HG02610 (cell line): ENCODE measurements at regions not wholly inside any gene's neighbourhood (a gene's known extent, or its start where the extent isn't known, plus 50 kb on each side); places are given as distances from the start of the nearest gene placed in this dataset.
A peak's percentile ranks its signal among the peaks of the same experiment; 100 is the strongest.
"Not testable (repeated sequence)": the region's sequence is repeated elsewhere in the genome, so short reads cannot be mapped to it uniquely, and the experiment has no call there.

Source experiments
- ATAC-seq: cut with Tn5 transposase; IDR thresholded peaks from one replicate; pipeline ENCODE4 v1.9.1; 2021; ENCODE audit warnings: mild to moderate bottlenecking, moderate library complexity; ENCODE audit not compliant: unreplicated experiment

DNA sequence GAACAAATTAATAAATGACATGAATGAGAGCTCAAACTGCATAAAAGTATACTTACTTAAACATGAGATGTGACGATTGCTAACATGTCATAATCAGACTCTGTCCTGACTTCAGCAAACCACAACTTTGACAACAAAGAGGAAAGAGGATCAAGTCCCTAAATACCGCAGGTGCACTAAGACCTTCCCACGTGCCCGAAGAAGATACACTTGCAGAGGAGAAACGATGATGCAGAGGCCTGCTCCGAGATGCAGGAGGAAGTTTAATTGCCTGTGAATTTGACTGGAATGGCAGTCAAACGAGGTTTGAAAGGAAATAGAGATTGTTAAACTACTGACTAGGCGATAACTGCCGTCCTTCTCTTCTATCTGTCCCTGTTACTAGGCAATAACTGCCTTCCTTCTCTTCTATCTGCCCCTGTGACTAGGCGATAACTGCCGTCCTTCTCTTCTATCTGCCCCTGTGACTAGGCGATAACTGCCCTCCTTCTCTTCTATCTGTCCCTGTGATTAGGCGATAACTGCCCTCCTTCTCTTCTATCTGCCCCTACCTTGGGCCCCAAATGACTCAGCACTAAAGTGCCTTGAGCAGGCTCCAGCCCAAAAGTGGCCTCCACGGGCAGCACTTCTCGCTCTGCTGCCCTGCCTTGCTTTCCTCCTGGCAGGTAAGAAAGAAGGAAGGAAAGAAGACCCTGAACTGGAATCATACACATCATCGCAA lies 2226.0 kb upstream of the DEFB115 start:
- not testable (repeated sequence) for ATAC-seq

- ATAC-seq, result not testable (repeated sequence)
Observed at GRCh38 chr20:29044239-29044638, 2213.2 kb upstream of the DEFB115 start.

DNA sequence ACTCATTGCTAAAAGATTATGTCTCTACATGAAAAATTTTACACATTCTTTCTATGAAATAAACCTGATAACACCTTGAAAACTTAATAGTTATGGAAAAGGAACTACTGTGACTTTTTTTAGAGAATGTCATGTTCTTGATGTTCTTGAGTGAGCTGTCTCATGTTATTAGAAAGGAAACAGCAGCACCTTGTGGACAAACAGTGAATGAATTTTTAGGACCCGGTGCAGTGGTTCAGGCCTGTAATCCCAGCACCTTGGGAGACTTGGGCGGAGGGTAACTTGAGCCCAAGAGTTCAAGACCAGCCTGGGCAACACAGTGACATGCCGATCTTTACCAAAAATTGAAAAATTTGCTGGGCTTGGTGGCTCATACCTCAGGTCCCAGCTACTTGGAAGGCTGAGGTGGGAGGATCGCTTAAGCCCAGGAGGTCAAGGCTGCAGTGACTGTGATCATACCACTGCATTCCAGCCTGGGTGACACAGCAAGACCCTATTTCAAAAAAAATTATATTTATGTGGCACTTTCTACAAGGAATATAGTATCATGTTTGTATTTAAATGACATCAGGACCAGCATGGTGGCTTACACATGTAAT lies 2207.4 kb upstream of the DEFB115 start:
- not testable (repeated sequence) for ATAC-seq

DNA sequence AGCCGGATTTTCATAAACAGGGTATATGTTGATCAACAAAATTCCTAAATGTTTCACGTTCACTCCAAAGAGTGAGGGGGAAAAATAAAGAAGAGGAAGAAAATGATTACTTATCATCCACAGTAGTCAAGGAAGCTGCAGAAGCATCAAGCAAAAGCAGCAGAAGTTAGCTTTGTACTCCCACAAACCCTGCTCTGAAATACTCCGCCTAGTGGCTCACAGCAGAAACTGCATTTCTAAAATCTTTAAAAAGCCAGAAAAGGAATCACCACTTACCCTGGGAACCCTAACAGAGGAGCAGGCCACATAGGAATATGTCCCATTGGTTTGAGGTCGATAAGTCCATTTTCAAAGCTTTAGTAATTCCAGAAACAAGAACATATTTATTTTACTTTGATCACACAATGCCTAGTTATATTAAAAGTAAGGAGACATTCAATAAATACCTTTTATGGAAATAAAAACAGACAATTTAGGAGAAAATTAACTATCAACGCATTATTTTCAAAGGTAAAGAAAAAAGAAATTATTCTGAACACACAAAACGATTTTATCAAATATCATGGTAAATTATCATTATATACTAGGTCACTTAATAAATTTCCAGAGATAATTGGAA lies 2199.5 kb upstream of the DEFB115 start:
- not testable (repeated sequence) for ATAC-seq

DNA sequence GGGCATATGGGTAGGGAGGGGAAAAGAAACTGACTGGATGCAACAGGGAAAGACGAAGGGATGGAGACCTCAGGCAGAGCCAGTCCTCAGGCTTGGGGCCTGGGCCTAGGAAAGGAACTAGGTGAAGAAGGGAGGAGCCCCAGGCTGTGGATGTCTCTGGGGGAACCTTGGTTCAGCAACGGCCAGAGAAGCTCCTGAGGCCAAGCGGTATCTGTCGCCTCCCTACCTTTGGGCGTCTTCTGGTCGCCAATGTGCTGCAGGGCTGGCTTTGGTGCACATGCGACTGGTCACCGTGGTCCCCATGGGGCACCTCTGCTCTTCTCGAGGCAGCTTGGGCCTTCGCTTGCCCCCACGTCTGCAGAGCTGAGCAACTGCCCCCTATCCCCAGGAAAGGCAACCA lies 2195.0 kb upstream of the DEFB115 start:
- not testable (repeated sequence) for ATAC-seq

DNA sequence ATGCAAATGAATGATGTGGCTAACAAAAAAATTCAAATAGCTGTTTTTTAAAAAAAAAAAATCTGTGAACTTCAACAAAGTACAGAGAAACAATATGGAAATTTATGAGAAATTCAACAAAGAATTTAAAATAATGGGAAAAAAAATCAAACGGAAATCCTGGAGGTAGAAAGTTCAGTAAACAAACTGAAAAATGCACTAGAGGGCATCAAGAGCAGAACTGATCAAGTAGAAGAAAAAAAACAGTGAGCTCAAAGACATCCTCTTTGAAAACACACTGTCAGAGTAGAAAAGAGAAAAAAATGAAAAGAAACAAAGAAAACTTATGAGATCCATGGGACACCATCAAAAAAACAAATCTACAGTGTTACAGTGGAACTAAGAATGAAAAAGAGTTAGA lies 2191.1 kb upstream of the DEFB115 start:
- ATAC-seq, result not testable (repeated sequence)

- ATAC-seq, result not testable (repeated sequence)
Observed at GRCh38 chr20:29073640-29074039, 2183.8 kb upstream of the DEFB115 start.

- peak; percentile 99 for ATAC-seq
Observed at GRCh38 chr20:29079769-29080690, 2177.4 kb upstream of the DEFB115 start.

DNA sequence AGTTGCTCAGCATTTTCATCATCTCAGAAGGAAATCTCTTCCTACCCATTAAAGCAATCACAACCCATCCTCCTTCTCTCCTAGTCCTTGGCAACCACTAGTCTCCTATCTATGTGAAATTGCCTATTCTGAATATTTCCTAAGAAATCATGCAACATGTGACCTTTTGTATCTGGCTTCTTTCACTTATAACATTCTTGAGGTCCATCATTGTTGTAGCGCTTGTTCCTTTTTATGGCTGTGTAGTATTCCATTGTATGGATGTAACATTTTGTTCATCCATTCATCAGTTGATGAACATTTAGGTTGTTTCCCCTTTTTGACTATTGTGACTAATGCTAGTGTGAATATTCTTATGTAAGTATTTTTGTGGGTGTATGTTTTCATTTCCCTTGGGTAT lies 2175.8 kb upstream of the DEFB115 start:
- not testable (repeated sequence) for ATAC-seq

GRCh38 chr20:29085625-29086024 lies 2171.8 kb upstream of the DEFB115 start:
- ATAC-seq, result no peak

DNA sequence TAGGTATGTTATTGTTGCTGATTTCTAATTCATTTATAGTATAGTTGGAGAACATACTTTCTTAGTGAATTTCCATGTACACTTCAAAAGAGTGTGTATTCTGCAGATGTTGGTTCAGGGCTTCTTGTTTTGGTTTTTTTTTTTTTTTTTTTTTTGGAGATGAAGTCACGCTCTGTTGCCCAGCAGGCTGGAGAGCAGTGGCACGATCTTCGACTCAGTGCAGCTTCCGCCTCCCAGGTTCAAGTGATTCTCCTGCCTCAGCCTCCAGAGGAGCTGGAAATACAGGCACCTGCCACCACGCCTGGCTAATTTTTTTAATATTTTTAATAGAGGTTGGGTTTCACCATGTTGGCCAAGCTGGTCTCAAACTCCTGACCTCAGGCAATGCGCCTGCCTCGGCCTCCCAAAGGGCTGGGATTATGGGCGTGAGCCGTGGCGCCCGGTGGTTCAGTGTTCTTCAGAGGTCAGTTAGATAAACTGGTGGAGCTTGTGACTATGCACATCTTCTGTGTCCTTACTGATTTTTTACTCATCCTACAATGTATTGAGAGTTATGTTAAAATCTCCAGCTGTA lies 2171.2 kb upstream of the DEFB115 start:
- ATAC-seq, result not testable (repeated sequence)

- no peak for ATAC-seq
Observed at GRCh38 chr20:29086938-29087337, 2170.5 kb upstream of the DEFB115 start.

- not testable (repeated sequence) for ATAC-seq
Observed at GRCh38 chr20:29087887-29088286, 2169.6 kb upstream of the DEFB115 start.

DNA sequence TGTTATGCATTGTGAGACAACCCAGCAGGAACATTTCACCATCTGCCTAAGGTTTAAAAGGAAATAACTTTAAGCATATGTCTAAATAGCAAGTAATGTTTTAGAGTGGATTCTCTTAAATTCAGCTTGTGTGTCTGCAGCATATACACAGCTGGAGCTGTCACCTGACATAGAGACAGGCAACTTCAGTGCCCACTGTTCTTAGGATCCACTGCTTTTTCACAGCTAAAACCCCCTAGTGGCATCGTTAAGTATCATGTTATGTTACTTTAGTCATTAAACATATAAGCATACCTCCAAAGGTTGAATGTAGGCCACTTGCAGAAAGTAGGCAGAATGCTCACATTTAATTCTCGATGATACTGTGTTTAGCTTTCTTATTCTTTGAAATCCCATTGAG lies 2169.0 kb upstream of the DEFB115 start:
- not testable (repeated sequence) for ATAC-seq

DNA sequence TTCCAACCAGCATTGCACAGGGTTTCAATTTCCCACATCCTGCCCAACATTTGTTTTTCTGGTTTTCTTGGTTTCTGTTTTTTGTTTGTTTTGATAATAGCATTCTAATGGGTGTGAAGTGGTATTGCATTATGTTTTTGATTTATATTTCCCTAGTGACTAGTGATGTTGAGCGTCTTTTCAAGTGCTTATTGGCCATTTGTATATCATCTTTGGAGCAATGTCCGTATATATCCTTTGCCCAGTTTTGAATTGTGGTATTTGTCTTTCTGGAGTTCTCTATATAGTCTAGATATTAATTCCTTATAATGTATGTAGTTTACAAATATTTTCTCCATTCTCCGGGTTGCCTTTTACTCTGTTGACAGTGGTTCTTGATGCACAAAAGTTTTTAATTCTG lies 2168.1 kb upstream of the DEFB115 start:
- ATAC-seq, result not testable (repeated sequence)

- ATAC-seq, result not testable (repeated sequence)
Observed at GRCh38 chr20:29093958-29094357, 2163.5 kb upstream of the DEFB115 start.

- ATAC-seq, result not testable (repeated sequence)
Observed at GRCh38 chr20:29096695-29097094, 2160.8 kb upstream of the DEFB115 start.

GRCh38 chr20:29107884-29108283 lies 2149.6 kb upstream of the DEFB115 start:
- not testable (repeated sequence) for ATAC-seq

DNA sequence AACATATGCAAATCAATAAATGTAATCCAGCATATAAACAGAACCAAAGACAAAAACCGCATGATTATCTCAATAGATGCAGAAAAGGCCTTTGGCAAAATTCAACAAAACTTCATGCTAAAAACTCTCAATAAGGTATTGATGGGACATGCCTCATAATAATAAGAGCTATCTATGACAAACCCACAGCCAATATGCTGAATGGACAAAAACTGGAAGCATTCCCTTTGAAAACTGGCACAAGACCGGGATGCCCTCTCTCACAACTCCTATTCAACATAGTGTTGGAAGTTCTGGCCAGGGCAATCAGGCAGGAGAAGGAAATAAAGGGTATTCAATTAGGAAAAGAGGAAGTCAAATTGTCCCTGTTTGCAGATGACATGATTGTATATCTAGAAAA lies 2148.1 kb upstream of the DEFB115 start:
- not testable (repeated sequence) for ATAC-seq

- ATAC-seq, result not testable (repeated sequence)
Observed at GRCh38 chr20:29115097-29115496, 2142.4 kb upstream of the DEFB115 start.

- ATAC-seq, result no peak
Observed at GRCh38 chr20:29119141-29119540, 2138.3 kb upstream of the DEFB115 start.
